Body of pancreas (tissue), 4 donors: ENCODE measurements at regions not wholly inside any gene's neighbourhood (a gene's known extent, or its start where the extent isn't known, plus 50 kb on each side); places are given as distances from the start of the nearest gene placed in this dataset.

Experiments used
- CTCF ChIP-seq, 7 experiments: fragments of 450-650 bp in 4 of 7; fragments of 200-600 bp in 3 of 7; sonication (generic) in 3 of 7; IDR thresholded peaks; one replicate each; pipeline ENCODE4 v1.5.1; 2016 to 2019; ENCODE audit warnings: antibody characterized with exemption in 7 of 7
- POLR2A ChIP-seq, 3 donors: fragments of 450-650 bp; IDR thresholded peaks; one replicate each; pipeline ENCODE4 v1.6.1; 2016; ENCODE audit warnings: antibody characterized with exemption in 3 of 3, mild to moderate bottlenecking in 2 of 3

DNA sequence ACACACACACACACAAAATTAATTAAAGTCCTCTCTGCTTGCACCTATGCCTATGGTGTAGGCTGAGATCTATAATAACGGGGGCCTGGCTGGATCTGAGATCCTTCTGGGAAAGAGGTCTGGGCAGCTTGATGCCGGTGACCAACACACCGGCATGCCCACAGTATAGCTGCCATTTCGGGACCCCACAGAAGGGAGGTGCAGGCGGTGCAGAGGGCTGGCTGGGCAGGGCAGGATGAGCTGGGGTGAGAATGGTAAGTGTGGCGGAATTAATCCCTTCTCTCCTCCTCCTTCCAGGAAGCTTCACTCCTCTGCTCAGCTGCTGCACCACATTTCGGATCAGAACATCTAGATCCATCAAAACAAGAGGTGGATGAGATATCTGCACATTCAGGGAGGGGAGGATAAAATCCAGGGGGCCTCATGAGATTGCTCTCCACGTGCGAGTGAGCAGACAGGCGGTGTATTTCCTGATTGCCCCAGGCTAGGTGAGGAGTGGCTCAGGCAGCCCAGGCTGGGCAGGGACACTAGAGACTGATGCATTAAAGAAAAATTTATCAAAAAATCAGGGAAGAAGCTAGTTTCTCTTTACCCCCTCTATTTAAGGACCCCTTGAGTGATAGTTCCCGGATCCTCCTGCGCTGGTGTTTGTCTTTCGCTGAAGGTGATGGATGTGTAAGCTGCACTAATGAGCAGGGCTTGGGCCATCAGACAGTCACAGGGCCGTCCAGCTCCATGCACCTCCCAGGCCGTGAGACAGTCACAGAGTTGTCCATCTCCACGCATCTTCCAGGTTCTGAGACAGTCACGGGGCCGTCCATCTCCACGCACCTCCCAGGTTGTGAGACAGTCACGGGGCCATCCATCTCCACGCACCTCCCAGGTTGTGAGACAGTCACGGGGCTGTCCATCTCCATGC is 449.9 kb downstream of the PTPRU start:
- TF ChIP-seq CTCF (IDR thresholded peaks at IDR 0.05) (no peak), POLR2A (IDR thresholded peaks at IDR 0.05) (no peak)
